NCI-H1930 (cell line): ENCODE measurements at regions not wholly inside any gene's neighbourhood (a gene's known extent, or its start where the extent isn't known, plus 50 kb on each side); places are given as distances from the start of the nearest gene placed in this dataset.

ENCODE experiments used
- DNase-seq, 2 experiments: peaks; one replicate each; lab custom pipeline; 2025; lab: John Stamatoyannopoulos, UW

DNA sequence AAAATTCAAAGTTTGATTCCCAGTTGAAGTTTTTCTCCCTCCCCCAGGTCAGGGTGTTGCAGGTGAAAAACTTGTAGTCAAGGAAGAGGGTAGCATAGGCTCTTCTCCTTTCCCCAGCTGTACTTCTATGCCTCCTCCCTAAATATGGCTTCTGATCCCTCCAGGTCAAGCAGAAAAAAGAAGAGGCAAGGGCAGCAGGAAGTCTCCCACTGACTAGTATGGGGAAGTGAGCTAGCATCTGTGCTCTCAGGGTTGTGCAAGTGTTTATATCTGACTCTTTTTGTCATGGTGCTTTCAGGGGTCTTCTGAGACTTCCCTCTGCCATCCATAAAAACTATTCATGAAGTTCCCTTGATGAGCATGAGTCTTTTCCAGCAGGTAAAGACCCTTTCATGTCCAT, 76.0 kb downstream of the ATPSCKMT start:
- no peak for DNase-seq

DNA sequence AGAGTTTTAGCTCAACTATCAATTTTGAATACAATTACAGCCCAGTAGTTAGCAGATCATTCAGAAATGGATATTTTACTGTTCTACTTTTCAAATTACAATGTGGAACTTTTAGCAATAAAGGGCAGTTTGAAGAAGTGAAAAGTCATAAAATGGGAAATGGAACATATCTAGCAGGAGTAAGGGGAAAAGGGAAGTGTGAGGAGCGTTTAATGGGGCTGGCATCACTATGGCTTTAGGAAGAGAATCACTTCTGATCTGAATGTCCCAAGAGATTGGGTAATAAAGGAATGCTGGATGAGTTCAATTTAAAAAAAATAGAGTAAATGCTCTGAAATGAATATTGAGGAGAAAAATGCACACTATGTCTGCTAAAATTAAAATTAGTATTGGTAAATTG, 77.4 kb downstream of the ATPSCKMT start:
- DNase-seq = no peak

DNA sequence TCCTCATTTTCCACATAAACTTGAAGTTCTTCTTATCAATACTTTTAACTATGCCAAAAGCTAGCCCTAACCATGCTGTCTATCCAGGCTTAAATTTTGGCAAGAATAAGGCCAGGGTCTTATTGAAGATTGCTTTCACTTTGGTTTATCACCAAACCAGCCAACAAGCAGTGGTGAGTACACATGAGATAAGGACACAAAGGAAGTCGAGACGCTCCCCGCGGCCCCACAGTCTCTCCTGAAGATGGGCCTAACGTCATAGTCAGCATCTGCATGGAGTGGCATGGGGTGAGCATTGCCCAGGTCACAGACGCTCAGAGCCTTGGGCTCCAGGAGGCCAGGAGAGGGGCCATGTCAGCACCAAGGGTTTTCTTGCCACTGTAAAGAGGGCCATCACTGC, 80.3 kb downstream of the ATPSCKMT start:
- DNase-seq = no peak

DNA sequence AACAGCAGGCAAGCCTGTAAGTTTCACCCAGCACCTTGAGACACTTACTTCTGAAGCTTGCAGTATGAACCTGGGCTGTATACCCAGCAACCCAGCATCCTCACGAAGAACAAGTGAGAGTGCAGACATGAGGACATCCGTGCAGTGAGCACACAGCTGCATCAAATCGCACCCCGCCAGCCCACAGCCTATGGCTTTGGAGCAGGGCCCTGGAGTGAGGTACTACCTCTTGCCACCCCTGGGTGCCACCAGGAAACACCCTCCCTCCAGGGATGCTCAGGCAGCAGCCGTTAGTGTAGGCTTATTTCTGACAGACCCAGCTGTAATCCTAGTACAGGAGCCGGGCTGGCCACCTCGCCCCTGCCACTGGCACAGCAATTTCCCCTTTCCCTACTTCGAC, 81.4 kb downstream of the ATPSCKMT start:
- no peak for DNase-seq

DNA sequence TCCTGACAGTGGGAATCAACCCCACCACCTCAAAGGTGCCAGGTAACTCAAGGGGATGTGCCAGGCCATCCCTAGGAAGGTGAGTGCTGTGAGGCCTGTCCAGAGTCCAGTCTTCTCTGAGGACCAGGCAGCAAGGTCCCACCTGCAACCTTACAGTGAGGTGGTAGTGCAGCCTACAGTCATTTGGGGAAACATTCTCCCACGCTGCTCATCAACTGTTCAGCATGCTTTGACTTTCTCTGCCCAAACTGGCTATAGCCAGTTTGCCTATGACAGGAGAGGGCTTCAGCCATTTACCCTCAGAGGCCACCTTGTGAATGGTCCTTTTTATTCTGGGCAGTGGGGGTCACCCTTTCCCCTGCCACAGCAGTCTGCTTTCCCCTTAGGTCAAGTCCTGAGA, 81.9 kb downstream of the ATPSCKMT start:
- DNase-seq = no peak

DNA sequence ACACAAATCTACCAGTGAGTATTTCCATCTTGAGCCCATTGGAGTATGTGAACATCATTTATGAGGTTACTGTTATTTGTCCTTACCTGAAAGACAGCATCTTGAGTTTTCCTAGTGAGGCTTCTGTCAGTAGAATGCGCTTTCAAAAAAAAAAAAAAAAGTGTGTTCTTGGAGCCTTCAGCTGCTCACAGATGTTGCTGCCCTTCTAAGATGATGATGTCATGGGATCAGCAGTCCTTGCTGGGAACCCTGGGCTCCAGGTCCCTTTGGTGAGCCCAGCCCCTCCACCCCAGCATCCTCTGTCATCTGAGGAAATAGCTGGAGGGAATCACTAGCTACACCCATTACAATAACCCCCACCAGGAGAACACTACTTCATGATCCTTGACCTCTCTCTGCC, 83.3 kb downstream of the ATPSCKMT start:
- no peak for DNase-seq

DNA sequence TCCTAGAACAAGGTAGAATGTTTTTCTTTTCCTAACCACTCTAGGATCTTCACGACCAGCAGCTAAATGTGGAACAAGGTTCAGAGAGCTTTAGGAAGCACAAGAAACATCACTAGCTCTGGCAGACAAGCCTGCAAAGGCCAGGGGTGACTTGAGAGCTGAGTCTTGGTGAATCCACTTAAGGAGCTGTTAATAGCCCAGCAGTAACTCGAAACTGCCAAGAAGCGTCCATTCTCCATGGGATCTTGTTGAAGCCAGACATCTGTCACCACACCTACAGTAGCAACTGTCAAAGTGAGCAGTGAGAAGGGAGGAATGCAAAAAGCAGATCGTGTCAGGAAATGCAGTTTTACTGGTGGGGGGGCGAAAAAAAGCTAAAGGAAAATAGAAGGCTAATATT, 87.2 kb downstream of the ATPSCKMT start:
- no peak for DNase-seq

DNA sequence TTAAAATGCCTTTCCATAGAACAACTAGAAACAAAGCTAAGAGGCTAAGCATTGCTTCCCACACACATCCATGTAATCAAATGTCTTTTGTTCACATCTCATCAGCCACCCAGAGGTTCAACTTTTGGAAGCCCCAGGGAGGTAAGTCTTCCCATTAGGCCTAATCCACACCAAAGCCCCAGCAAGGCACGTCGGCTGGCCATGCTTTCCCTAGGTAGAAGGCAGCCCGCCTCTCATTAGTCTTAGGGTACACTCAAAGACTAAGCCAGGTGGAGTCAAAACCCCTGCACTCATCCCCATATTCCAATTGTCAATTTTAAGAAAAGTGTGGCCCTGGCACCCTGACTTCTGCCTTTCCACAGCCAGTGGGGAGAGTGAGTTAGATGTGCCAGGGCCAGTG, 87.9 kb downstream of the ATPSCKMT start:
- no peak for DNase-seq

DNA sequence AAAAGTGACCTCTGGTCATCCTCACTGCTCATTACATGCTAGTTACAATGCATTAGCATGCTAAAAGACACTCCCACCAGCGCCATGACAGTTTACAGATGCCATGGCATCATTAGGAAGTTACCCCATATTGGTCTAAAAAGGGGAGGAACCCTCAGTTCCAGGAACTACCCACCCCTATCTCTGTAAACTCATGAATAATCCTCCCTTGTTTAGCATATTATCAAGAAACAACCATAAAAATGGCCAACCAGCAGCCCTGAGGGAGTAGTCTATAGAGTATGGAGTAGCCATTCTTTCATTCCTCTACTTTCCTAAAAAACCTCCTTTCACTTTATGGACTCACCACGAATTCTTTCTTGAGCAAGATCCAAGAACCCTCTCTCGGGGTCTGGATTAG, 89.4 kb downstream of the ATPSCKMT start:
- no peak for DNase-seq

DNA sequence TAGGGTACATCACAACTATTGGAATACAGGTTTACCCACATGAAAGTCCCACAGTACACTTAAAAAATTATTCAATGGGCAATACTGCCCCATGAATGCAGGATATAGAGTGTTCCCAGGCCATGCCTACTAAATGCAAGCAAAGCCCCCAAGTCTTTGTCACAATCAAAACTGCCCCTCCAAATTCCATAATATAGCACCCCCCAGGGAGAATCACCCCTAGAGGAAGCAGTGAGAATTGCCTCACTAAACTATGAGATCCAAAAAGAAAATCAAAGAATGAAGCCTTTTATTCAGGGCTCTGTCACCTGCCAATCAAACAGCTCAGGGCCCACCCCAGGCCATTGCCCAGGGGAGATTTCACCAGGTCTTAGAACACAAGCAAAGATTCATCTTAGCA, 90.8 kb downstream of the ATPSCKMT start:
- no peak for DNase-seq

DNA sequence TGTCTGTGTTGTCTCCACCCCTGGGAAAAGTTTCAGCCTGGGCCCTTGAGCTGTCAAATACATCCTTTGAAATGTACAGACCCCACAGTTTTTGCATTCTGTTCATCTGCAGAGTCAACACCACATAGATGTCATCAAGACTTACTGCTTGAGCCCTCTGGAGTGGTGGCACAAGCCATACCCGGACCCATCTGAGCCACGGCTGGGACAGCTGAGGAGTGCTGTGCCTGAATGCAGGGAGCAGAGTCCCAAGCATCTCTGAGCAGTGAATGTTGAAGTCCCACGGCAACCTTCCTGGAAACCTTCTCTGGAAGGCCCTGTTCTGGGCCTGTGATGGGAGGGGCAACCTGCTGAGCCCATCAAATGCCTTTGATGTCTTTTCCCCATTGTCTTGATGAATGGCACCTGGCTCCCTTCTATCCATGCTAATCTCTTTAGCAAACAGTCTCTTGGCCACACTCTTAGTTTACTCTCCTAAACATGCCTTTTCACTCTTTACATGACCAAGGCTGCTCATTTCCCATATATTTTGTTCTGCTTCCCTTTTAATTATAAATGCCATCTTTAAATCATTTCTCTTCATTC, 92.5 kb downstream of the ATPSCKMT start:
- DNase-seq = peak in 1 of 2 experiments; percentile 13

DNA sequence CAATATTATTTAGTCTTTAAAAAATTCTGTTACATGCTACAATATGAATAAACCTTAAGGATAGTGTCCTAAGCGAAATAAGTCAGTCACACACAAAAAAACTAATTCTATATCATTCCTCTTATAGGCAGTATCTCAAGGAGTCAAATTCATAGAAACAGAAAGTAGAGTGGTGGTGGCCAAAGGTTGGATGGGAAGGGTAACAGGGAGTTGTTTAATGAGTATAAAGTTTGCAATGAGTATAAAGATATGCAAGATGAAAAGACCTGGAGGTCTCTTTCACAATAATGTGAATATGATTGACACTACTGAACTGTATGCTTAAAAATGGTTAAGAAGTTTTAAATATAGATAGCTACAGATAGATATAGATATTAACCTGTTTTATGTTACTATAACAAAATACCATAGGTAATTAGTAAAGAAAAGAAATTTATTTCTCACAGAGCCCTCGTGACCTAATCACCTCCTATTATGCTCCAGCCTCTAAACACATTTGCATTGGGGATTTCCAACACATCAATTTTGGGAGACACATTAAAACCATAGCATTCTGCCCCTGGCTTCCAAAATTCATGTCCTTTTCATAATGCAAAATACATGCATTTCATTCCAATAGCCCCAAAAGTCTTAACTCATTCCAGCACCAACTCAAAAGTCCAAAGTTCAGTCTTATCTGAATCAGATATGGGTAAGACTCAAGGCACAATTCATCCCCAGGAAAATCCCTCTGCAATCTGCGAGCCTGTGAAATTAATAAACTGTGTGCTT, 93.6 kb downstream of the ATPSCKMT start:
- DNase-seq = no peak

DNA sequence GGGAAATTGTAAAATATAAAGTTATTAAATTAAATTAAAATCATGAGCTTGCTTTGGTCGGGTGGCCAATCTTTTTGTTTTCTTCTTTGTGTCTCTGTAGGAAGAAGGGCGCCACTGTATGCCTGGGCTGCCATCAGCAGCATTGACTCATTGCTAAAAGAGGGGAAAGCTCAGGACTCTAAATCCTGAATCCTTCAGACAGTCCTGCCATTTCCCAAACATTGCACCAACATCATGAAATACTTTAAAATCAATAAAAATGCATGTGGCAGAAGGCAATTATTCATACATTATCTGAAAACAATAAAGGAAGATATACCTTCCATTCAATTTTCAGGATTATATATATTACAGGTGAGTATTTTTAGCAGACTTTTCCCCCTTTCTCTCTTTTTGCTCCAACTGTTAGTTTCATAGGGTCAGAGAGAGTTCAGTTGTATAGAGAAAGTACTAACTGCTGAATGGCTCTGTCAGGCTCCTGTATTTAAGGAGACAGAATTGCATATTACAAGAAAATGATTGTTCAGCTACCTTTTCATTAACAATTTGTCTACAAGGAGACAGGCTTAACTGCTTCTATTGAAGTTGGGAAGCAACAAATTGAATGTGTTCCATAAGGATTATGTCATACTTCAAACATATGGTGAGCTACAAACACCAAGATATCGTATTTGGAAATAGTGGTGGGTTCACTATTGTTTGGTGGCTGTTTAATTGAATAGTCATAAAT, 95.7 kb downstream of the ATPSCKMT start:
- no peak for DNase-seq

DNA sequence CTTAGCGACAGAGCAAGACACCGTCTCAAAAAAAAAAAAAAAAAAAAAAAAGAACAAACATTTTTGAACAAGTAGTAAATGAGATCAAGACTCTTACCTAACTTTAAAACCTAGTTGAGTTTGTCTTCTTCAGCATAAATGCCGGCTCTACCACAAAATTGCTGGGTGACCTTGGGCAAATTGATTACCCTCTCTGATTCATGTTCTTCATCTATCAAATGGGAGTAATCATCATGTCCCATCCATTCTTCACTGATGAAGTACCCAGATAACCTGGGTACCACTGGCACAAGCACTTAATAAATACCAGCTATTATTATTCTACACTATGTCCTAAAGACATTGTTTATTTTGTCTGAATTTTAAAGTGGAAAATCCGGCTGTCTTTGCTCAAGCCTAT, 96.3 kb downstream of the ATPSCKMT start:
- DNase-seq = no peak

DNA sequence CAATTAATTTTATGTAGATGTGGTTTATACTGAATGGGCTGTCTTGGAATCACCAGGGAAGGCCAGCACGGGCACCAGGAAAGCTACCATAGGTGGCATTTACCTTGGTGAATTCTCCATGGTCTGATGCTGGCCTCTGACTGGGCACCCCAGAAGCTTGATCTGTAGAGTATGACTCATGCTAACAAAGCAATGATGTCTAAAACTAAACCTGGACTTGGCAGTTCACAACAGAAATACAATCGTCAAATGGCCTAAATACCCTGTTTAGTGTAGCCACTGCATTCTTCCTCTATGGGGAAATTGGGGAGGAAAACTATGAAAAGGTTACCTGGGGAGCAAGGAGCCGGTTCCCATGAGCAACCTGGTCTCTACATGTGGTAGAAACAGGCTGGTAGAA, 98.0 kb downstream of the ATPSCKMT start:
- no peak for DNase-seq

DNA sequence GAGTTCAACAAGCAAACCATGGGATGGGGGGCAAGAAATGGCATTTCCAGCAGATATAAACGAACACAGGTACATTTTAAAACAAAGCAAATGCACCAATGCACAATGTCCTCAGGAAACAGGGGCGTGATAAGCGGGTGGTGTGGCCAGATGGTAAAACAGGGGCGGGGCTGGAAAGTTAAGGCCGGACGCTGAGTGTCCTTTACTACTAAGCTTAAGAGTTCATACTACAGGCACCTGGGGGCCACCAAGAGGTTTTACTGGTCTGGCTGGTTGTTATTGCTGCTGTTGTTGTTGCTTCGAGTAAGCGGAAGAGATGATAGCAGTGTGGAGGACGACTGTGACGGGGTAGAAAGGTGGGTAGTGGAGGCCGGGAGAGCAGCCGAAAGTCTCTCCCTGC, 99.8 kb downstream of the ATPSCKMT start:
- DNase-seq = no peak

DNA sequence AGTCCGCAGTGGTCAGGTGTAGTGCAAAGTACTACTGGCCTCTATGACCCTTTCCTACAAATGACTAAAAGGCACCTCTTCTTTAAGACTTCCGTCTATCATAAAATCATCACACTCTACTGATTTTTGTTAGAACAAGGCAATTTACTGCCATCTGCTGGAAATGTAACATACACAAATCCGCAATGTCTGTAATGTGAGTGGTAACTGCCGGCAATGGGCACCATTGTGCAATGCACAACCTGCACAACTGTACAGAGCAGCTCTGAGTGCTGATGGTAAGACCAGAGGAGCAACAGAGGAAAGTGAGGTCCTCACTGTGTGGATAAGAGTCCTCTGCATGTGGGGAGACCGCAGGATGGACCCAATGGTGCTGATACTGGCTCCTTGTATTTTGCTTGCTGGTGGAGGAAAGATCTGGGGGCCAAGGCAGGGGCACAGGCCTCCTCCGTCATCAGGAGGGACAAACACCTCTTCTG, 103.7 kb downstream of the ATPSCKMT start:
- DNase-seq = no peak

DNA sequence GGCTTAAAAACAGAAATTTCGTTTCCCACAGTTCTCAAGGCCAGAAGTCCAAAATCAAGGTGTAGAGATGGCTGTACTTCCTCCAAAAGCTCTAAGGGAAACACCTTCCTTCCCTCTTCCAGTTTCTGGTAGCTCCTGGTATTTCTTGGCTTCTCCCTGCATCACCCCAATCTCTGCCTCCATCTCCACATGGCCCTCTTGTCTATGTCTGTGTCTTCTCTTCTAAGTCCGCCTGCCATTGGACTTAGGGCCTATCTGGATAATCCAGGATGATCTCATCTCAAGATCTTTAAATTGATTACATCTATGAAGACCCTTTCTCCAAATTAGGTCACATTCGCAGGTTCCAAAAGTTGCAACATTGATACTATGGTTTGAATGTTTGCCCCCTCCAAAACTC, 105.6 kb downstream of the ATPSCKMT start:
- DNase-seq = no peak

DNA sequence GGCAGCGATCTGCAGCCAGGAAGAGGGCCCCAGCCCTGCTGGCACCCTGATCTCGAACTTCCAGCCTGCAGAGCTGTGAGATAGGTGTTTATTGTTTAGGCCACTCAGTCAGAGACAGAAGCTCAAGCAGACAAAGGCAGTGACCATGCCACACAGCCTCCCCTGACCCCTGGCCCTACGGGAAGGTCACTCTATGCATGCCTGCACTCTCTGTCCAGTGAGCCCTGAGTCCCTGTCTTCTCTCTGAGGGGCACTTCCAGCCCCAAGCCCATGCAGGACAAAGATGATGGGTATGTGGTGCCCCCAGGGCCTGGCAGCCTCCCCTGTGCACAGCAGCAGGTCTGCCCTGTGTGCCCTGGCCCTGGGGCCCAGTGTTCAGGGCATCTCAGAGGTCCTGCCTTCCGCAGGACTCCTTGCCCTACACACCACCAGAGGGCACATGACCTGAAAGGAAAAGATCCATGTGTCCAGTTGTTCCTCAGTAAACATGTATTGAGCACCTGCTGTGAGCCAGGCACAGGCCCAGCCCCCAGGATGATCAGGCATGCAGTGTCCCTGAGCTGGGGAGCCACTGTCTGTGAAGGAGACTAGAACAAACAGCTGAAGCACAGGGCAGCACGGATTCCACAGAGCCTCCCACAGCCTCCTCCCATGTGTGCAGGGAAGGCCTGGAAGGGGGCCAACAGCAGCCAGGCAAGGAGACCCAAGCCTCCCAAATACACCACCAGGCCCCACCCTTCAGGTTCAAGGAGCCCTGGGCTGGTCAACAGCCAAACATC, 109.3 kb downstream of the ATPSCKMT start:
- peak in 1 of 2 experiments; percentile 21 for DNase-seq

DNA sequence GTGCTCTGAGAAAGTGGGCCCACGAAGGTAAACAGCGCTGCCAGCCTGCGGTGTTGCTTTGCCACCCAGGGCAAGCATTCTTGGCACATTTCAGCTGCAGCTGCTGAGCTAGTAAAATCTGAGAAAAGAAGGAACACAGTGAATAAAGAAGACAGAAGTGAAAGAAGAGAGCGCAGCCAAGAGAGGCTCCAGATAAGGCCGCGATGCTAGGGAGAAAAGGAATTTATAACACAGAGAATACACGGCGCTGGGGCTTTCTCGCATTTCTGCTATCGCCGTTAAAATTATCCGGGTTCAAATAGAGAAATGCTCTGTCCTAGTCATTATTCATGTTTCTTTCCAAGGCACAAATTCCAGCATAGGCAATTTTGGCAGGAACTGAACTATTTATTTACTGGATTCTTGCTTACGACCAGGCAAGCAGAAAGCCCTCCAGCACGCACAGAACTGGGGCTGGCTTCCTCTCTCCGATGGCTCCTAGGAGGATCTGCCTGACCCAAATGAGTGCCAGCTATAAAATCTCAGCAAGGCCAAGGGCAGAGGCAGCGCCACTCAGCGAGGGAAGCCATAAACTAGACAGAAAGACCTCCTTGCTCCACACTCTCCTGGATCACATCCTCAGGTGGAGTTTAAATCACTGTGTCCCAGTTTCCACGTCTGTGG, 111.2 kb downstream of the ATPSCKMT start:
- DNase-seq = no peak

DNA sequence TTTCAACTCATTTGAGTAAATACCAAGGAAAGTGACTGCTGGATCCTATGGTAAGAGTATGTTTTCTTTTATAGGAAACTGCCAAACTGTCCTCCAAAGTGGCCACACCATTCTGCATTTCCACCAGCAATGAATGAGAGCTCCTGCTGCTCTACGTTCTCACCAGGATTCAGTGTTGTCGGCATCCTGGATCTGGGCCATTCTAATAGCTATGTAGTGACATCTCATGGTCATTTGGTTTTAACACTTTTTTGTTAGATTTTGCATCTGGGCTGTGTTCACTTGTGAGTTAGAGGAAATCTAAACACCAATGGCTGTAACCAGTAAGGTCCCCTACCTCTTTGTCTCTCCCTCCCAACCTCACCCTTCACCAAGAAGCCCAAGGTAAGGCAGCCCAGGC, 115.9 kb downstream of the ATPSCKMT start:
- peak in 1 of 2 experiments; percentile 14 for DNase-seq

DNA sequence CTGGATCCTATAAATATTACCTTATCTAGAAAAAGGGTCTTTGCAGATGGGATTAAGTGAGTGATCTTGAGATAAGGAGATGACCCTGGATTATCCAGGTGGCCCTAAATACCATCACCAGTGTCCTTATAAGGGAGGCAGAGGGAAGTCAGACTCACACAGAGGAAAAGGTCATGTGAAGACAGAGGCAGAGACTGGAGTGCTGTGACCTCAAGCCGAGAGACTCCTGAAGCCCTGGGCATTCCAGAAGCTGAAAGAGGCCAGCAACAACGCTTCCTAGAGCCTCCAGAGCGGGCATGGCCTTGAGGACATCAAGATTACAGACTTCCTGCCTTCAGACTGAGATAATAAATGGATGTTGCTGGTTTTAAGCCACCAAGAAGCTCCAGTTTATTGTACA, 118.8 kb downstream of the ATPSCKMT start:
- no peak for DNase-seq
